ENCODE measurements at regions not wholly inside any gene's neighbourhood (a gene's known extent, or its start where the extent isn't known, plus 50 kb on each side); places are given as distances from the start of the nearest gene placed in this dataset.
A peak's percentile ranks its signal among the peaks of the same experiment; 100 is the strongest.
"Not testable (repeated sequence)": the region's sequence is repeated elsewhere in the genome, so short reads cannot be mapped to it uniquely, and the experiment has no call there.

- no peaks in the 10 kb centered on the region for H3K27me3 Mint-ChIP-seq
- no peaks in the 10 kb centered on the region for H3K4me1 Mint-ChIP-seq (ENCODE audit: low read depth)
- no peak overlapping the region for H3K27ac Mint-ChIP-seq
- H3K9me3 Mint-ChIP-seq = peaks cover 9% of the 10 kb centered on the region
- H3K36me3 Mint-ChIP-seq (ENCODE audit: low read depth) = no peaks in the 10 kb centered on the region
- H3K4me3 Mint-ChIP-seq = no peak overlapping the region
These were observed 616.6 kb upstream of the GOT2 start for GRCh38 chr16:59350670-59351069.

GRCh38 chr16:59342669-59343068, 608.6 kb upstream of the GOT2 start:
- Mint-ChIP-seq H3K9me3 (peaks cover 13% of the 10 kb centered on the region), H3K4me1 (ENCODE audit: low read depth) (no peaks in the 10 kb centered on the region), H3K36me3 (ENCODE audit: low read depth) (no peaks in the 10 kb centered on the region), H3K4me3 (no peak overlapping the region), H3K27me3 (no peaks in the 10 kb centered on the region), H3K27ac (no peak overlapping the region)

GRCh38 chr16:59341368-59341767, 607.3 kb upstream of the GOT2 start:
- Mint-ChIP-seq H3K4me3 (no peak overlapping the region), H3K9me3 (peaks cover 13% of the 10 kb centered on the region), H3K27ac (no peak overlapping the region), H3K4me1 (ENCODE audit: low read depth) (no peaks in the 10 kb centered on the region), H3K27me3 (no peaks in the 10 kb centered on the region), H3K36me3 (ENCODE audit: low read depth) (no peaks in the 10 kb centered on the region)

- H3K36me3 Mint-ChIP-seq (ENCODE audit: low read depth) = no peaks in the 10 kb centered on the region
- H3K4me3 Mint-ChIP-seq = no peak overlapping the region
- H3K27me3 Mint-ChIP-seq = no peaks in the 10 kb centered on the region
- peaks cover 12% of the 10 kb centered on the region for H3K9me3 Mint-ChIP-seq
- H3K4me1 Mint-ChIP-seq (ENCODE audit: low read depth) = no peaks in the 10 kb centered on the region
- no peak overlapping the region for H3K27ac Mint-ChIP-seq
These were observed 605.8 kb upstream of the GOT2 start for GRCh38 chr16:59339871-59340270.

DNA sequence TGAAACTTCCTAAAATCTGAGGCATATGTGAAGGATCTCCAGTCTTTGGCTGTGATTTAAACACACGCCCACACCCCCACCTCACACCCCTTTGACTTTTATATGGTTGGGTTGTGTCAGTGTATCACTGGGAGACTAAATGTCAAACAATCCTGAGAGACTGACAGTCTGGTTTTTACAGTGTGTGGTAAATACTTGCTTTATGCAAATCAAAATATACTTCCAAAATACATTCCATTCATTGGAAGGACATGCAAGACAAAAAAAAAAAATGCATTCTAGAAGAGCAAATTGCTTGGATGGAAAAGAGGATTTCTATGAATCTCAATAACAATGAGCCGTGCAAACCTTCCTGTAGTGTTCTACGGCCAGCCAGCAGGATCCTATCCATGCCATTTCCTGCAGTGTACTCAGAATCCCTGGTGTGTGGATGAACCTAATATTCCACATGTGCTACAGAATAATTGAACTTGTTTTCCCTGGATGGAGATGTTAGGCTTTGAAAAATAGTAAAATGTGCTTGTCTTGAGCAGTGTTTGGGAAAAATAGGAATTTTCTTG, 602.1 kb upstream of the GOT2 start:
- no peak overlapping the region for H3K27ac Mint-ChIP-seq
- H3K4me3 Mint-ChIP-seq = no peak overlapping the region
- peaks cover 22% of the 10 kb centered on the region for H3K9me3 Mint-ChIP-seq
- no peaks in the 10 kb centered on the region for H3K4me1 Mint-ChIP-seq (ENCODE audit: low read depth)
- no peaks in the 10 kb centered on the region for H3K36me3 Mint-ChIP-seq (ENCODE audit: low read depth)
- H3K27me3 Mint-ChIP-seq = peaks cover 5% of the 10 kb centered on the region

DNA sequence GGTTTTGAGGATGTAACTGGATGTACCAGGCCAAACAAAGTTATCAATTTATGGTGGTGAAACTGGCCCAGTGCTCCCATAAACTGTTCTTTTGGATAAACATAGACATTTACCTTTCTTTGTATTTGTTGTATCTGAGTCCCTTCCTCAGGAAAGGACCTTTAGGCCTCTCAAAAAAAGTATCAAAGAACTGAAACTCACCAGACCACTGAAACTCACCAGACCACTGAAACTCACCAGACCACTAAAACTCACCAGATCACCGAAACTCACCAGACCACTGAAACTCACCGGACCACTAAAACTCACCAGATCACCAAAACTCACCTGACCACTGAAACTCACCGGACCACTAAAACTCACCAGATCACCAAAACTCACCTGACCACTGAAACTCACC, 597.6 kb upstream of the GOT2 start:
- not testable (repeated sequence) for H3K36me3 Mint-ChIP-seq (ENCODE audit: low read depth); H3K27me3 Mint-ChIP-seq; H3K27ac Mint-ChIP-seq; H3K4me1 Mint-ChIP-seq (ENCODE audit: low read depth)
- H3K9me3 Mint-ChIP-seq = peaks cover 13% of the 10 kb centered on the region
- peak overlapping the region; percentile 19 for H3K4me3 Mint-ChIP-seq

- no peaks in the 10 kb centered on the region for H3K4me1 Mint-ChIP-seq (ENCODE audit: low read depth)
- peaks cover 17% of the 10 kb centered on the region for H3K9me3 Mint-ChIP-seq
- no peak overlapping the region for H3K27ac Mint-ChIP-seq
- no peak overlapping the region for H3K4me3 Mint-ChIP-seq
- H3K27me3 Mint-ChIP-seq = peaks cover 5% of the 10 kb centered on the region
- no peaks in the 10 kb centered on the region for H3K36me3 Mint-ChIP-seq (ENCODE audit: low read depth)
These were observed 596.0 kb upstream of the GOT2 start for GRCh38 chr16:59330019-59330670.

- Mint-ChIP-seq H3K36me3 (ENCODE audit: low read depth) (no peaks in the 10 kb centered on the region), H3K27ac (no peak overlapping the region), H3K27me3 (peaks cover 5% of the 10 kb centered on the region), H3K9me3 (peaks cover 23% of the 10 kb centered on the region), H3K4me1 (ENCODE audit: low read depth) (no peaks in the 10 kb centered on the region), H3K4me3 (no peak overlapping the region)
These were observed 594.8 kb upstream of the GOT2 start for GRCh38 chr16:59328961-59329360.

- peaks cover 5% of the 10 kb centered on the region for H3K27me3 Mint-ChIP-seq
- no peak overlapping the region for H3K27ac Mint-ChIP-seq
- H3K4me3 Mint-ChIP-seq = no peak overlapping the region
- H3K9me3 Mint-ChIP-seq = peaks cover 20% of the 10 kb centered on the region
- H3K4me1 Mint-ChIP-seq (ENCODE audit: low read depth) = no peaks in the 10 kb centered on the region
- no peaks in the 10 kb centered on the region for H3K36me3 Mint-ChIP-seq (ENCODE audit: low read depth)
These were observed 593.8 kb upstream of the GOT2 start for GRCh38 chr16:59327894-59328293.

DNA sequence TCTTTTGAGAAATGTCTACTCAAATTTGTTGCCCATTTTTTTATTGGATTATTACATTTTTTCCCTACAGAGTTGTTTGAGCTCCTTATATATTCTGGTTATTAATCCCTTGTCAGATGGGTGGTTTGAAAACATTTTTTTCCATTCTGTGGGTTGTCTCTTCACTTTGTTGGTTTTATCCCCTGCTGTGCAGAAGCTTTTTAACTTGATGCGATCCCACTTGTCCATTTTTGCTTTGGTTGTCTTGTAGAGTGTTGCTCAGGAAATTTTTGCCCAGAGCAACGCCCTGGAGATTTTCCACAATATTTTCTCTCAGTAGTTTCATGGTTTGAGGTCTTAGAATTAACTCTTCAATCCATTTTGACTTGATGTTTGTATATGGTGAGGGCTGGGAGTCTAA, 592.8 kb upstream of the GOT2 start:
- peaks cover 17% of the 10 kb centered on the region for H3K9me3 Mint-ChIP-seq
- no peak overlapping the region for H3K27ac Mint-ChIP-seq
- H3K27me3 Mint-ChIP-seq = peaks cover 3% of the 10 kb centered on the region
- H3K4me3 Mint-ChIP-seq = no peak overlapping the region
- H3K36me3 Mint-ChIP-seq (ENCODE audit: low read depth) = no peaks in the 10 kb centered on the region
- H3K4me1 Mint-ChIP-seq (ENCODE audit: low read depth) = no peaks in the 10 kb centered on the region

DNA sequence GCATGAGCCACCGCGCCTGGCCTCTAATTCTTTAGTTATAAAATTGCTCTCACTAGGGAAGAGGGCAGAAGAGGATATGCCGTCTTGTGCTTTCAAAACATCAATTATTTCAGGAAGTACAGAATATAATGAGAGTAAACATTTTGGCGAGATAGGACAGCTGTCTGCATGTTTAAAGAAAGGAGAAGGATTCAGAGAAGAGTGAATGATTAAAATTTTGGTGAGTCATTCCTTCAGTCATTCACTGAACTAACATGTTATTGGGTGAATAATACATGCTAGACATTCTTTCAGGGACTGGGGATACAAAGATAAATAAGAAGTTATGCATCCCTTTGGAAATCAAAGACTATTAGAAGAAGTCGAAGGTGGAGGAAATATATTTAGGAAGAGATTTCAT, 590.3 kb upstream of the GOT2 start:
- H3K9me3 Mint-ChIP-seq = peaks cover 9% of the 10 kb centered on the region
- no peak overlapping the region for H3K27ac Mint-ChIP-seq
- H3K36me3 Mint-ChIP-seq (ENCODE audit: low read depth) = no peaks in the 10 kb centered on the region
- no peak overlapping the region for H3K4me3 Mint-ChIP-seq
- no peaks in the 10 kb centered on the region for H3K27me3 Mint-ChIP-seq
- H3K4me1 Mint-ChIP-seq (ENCODE audit: low read depth) = no peaks in the 10 kb centered on the region

- Mint-ChIP-seq H3K27me3 (no peaks in the 10 kb centered on the region), H3K9me3 (peaks cover 14% of the 10 kb centered on the region), H3K27ac (no peak overlapping the region), H3K4me3 (no peak overlapping the region), H3K36me3 (ENCODE audit: low read depth) (no peaks in the 10 kb centered on the region), H3K4me1 (ENCODE audit: low read depth) (no peaks in the 10 kb centered on the region)
These were observed 586.5 kb upstream of the GOT2 start for GRCh38 chr16:59320657-59321056.

- H3K36me3 Mint-ChIP-seq (ENCODE audit: low read depth) = no peaks in the 10 kb centered on the region
- H3K9me3 Mint-ChIP-seq = peaks cover 9% of the 10 kb centered on the region
- no peaks in the 10 kb centered on the region for H3K27me3 Mint-ChIP-seq
- no peak overlapping the region for H3K27ac Mint-ChIP-seq
- no peaks in the 10 kb centered on the region for H3K4me1 Mint-ChIP-seq (ENCODE audit: low read depth)
- no peak overlapping the region for H3K4me3 Mint-ChIP-seq
These were observed 585.8 kb upstream of the GOT2 start for GRCh38 chr16:59319871-59320270.

DNA sequence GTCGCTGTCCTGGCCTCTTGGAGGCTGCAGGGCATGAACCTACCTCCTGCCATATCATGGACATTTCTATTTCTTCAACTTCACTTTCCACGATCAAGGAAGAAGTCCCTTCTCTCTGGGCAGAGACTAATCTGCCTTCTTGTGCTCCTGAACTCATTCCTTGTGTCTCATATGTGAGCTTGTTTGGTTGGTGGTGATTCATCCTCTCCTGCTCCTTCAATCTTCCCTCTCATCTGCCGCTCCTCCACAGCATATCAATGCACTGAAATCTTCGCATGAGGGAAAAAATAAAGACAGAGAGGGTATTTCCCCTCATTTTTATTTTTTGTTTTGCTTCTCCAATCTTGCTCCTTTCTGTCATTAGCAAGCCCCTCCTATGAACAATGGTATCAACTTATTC, 571.7 kb upstream of the GOT2 start:
- Mint-ChIP-seq H3K27ac (no peak overlapping the region), H3K9me3 (peaks cover 4% of the 10 kb centered on the region), H3K4me1 (ENCODE audit: low read depth) (no peaks in the 10 kb centered on the region), H3K4me3 (no peak overlapping the region), H3K36me3 (ENCODE audit: low read depth) (no peaks in the 10 kb centered on the region), H3K27me3 (no peaks in the 10 kb centered on the region)

- H3K4me1 Mint-ChIP-seq (ENCODE audit: low read depth) = no peaks in the 10 kb centered on the region
- H3K4me3 Mint-ChIP-seq = no peak overlapping the region
- H3K27ac Mint-ChIP-seq = no peak overlapping the region
- peaks cover 5% of the 10 kb centered on the region for H3K9me3 Mint-ChIP-seq
- H3K27me3 Mint-ChIP-seq = no peaks in the 10 kb centered on the region
- H3K36me3 Mint-ChIP-seq (ENCODE audit: low read depth) = no peaks in the 10 kb centered on the region
These were observed 562.8 kb upstream of the GOT2 start for GRCh38 chr16:59296888-59297287.
